Testis (tissue), 2 donors: ENCODE measurements at regions not wholly inside any gene's neighbourhood (a gene's known extent, or its start where the extent isn't known, plus 50 kb on each side); places are given as distances from the start of the nearest gene placed in this dataset.

Source experiments
- POLR2A ChIP-seq: fragments of 450-650 bp; IDR thresholded peaks from one replicate; pipeline ENCODE4 v1.6.1; 2017; ENCODE audit warnings: antibody characterized with exemption, mild to moderate bottlenecking, moderate library complexity
- TF ChIP-seq, protein P1 (sequence below), 3 experiments: fragments of 450-650 bp in 2 of 3; fragments of 200-600 bp in 1 of 3; sonication (generic) in 1 of 3; IDR thresholded peaks; one replicate each; pipeline ENCODE4 v1.5.1; 2016 to 2019; ENCODE audit warnings: antibody characterized with exemption in 3 of 3, mild to moderate bottlenecking in 2 of 3, moderate library complexity in 1 of 3

DNA sequence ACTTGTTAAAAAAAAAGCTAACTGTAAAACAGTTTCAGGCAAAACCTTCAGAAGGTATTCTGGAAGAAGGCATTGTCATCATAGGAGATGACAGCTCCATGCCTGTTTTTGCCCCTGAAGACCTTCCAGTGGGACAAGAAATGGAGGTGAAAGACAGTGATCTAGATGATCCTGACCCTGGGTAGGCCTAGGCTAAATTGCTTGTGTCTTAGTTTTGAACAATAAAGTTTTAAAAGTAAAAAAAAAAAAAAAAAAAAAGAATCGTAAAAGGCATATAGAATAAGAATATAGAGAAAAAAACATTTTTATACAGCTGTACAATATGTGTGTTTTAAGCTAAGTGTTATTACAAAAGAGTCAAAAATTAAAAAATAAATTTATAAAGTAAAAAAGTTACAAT is 106.6 kb upstream of the PLXNA2 start:
- TF ChIP-seq, protein P1, sequence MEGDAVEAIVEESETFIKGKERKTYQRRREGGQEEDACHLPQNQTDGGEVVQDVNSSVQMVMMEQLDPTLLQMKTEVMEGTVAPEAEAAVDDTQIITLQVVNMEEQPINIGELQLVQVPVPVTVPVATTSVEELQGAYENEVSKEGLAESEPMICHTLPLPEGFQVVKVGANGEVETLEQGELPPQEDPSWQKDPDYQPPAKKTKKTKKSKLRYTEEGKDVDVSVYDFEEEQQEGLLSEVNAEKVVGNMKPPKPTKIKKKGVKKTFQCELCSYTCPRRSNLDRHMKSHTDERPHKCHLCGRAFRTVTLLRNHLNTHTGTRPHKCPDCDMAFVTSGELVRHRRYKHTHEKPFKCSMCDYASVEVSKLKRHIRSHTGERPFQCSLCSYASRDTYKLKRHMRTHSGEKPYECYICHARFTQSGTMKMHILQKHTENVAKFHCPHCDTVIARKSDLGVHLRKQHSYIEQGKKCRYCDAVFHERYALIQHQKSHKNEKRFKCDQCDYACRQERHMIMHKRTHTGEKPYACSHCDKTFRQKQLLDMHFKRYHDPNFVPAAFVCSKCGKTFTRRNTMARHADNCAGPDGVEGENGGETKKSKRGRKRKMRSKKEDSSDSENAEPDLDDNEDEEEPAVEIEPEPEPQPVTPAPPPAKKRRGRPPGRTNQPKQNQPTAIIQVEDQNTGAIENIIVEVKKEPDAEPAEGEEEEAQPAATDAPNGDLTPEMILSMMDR (IDR thresholded peaks at IDR 0.05) = no peak
- no peak for TF ChIP-seq POLR2A
